GM19467 (cell line): ENCODE measurements at regions not wholly inside any gene's neighbourhood (a gene's known extent, or its start where the extent isn't known, plus 50 kb on each side); places are given as distances from the start of the nearest gene placed in this dataset.
"Not testable (repeated sequence)": the region's sequence is repeated elsewhere in the genome, so short reads cannot be mapped to it uniquely, and the experiment has no call there.

Source experiments
- ATAC-seq: cut with Tn5 transposase; IDR thresholded peaks from one replicate; pipeline ENCODE4 v1.9.1; 2021; ENCODE audit warnings: mild to moderate bottlenecking, moderate library complexity; ENCODE audit not compliant: unreplicated experiment

DNA sequence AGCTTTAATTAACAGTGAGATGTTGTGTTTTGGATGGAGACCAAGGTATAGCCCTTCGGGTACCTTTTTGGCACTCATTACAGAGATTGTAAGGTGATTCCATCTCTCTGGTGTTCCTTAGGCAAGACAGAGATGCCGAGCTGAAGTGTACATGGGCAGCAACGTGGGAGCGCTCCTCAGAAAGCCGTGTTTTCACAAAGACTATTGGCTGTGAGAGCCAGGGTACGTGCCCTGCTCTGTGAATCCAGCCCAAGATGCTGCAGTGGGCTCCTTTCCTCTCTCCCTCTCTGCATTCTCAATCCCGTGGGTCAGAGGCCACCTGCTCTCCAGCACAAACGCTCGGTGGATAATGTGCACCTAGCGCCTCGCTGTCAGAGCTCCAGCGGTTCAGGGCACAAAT lies 203.0 kb upstream of the EPHA4 start:
- ATAC-seq, result no peak

DNA sequence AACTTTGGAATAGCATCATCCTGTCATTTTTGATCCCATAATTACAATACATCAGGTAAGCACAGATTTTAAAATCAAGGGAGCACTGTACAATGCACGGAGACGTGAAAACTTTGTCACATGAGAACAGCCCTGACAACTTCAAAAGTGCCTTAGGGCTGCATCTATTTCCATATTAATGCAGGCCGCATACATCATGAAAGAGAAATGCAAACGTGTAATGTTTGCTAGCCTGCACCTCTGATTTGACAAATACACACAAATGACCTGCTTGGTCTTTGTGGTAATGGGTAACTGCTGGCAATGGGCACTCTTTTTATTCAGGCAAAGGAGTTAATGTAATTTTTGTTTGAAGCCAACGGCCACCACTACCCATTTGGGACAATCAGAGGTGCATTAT lies 202.0 kb upstream of the EPHA4 start:
- no peak for ATAC-seq

DNA sequence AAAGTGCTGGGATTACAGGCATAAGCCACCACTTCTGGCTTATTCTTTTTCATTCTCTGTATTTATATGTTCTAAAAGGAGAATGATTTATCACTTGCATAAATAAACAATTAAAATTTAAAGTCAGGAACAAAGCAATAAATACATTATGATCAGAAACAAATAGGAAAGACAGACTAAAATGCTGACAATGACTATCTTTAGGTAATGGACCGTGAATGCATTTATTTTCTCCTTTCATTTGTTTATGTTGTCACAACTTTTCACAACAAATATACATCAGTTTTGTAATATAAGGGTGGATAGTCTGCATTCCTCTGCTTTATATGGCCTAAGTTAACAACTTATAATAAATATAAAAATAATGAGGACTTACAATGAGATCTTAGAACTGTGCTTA lies 199.2 kb upstream of the EPHA4 start:
- no peak for ATAC-seq

DNA sequence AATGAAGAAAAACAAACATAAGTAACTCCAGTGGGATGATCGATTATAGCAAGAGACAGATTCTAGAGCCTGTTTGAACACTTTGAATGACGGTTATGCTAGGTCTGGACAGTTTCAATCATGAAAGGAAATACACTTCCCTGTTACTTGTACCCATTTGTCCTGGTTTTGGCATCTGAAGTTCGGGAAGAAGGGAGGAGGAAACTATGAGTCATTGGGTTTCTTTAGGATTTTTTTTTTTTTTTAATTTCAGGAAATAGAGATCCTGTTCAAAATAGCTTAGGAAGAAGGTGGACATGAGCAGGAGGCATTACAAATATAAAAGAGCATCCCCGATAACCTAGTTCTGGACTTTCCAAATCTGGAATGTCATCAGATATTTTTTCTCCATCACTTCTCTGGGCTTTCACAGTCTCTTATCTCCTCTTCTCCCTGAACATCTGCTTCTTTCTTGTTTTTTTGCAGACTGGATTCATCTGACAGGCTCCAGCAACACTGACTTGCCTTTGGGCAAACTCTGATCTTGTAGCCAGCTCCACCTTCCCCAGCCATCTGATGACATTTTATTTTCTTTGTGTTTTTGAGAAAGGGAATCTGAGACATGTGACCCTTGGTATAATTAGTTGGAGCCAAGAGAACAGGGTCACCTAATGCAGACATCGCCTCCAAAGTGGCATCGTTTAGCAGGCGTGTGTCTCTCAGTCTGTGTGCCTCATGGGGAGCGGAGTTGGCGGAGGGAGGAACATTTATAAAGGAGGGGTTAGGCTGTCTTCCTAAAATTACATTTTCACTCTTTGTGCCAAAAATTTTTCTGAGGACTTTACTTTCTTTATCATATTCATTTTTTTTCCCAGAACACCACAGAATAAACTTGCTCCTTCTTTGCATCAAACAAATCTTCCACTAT lies 195.3 kb upstream of the EPHA4 start:
- no peak for ATAC-seq

DNA sequence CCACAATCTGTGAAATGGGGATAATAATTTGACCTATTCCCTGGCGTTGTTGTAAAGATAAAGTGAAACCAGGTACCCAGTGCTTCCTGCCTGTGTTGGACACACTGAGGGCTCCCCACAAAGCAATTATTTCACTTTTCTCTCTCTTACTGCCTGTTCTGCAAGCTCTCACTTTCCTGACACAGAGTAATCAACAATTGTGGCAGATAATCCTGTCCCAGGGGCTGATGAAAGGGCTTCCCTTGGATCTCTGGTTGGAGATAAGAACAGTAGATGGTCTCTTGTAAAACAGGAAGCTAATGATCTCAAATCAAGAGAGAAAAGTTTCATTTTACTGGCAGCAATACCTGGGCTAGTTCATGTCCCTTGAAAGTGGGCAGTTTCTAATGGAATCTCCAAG lies 190.4 kb upstream of the EPHA4 start:
- no peak for ATAC-seq

DNA sequence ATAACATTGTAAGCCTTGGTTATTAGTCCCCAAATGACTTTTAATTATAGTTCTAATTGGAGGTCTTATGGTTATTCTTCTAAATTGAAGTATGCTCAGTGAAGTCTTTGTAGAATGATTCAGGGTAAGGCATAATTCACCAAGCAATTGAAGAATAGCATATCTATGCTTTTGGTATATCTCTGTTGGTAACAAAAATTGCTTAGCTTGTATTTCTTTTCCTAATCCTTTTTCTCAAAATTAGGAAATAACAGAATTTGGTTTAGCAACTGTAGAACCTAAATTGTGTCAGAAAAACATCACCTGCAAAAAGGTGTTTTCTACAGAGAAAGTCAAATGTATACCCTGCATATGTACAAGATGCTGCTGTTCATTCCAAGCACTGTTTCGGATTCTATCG lies 189.2 kb upstream of the EPHA4 start:
- ATAC-seq, result no peak

- no peak for ATAC-seq
Observed at GRCh38 chr2:221758076-221758475, 186.0 kb upstream of the EPHA4 start.

GRCh38 chr2:221753401-221753800 lies 181.3 kb upstream of the EPHA4 start:
- no peak for ATAC-seq

DNA sequence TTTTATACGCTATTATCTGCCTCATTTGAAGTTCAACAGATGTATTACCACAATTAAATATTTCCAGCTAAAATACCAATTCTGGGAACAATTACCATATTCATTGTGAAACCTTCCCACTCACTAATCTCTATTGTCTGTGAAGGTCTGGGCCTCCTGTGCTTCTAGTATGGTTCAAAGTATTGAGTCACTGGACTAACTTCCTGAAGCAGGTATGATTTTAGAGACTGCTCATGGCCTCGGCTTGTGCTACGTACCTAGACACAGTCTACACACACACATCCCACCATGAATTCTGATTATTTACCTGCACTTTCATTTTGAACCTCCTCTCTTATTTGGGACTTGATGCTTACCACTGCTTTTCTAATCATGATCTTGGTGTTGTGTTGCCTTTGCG lies 180.7 kb upstream of the EPHA4 start:
- no peak for ATAC-seq

- ATAC-seq, result no peak
Observed at GRCh38 chr2:221750316-221750715, 178.2 kb upstream of the EPHA4 start.

DNA sequence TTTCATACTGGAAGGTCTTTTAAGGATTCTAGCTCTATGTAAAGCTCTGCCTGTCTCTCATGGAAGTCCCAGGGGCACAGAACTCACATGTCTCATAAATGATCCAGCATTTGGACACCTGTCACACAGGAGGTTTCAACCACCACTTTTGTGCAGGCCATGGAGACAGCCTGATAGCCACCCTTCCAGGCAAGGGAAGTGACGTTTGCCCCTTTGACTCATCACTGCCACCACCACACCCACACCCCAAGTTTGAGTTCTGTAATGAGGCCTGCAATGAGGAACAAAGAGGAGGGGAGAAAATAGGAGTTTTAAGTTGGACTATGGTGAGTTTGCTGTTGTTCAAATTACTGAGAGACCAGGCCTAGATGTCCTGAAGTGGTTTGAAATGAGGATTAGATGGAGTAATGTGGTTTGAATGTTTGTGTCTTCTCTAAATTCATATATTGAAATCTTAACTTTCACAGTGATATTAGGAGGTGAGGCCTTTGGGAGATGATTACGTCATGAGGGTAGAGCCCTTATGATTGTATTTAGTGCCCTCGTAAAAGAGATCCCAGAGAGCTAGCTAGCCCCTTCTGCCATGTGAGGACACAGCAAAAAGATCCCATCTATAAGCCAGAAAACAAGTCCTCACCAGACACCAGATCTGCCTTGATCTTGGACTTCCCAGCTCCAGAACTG lies 175.3 kb upstream of the EPHA4 start:
- ATAC-seq, result peak; percentile 75

DNA sequence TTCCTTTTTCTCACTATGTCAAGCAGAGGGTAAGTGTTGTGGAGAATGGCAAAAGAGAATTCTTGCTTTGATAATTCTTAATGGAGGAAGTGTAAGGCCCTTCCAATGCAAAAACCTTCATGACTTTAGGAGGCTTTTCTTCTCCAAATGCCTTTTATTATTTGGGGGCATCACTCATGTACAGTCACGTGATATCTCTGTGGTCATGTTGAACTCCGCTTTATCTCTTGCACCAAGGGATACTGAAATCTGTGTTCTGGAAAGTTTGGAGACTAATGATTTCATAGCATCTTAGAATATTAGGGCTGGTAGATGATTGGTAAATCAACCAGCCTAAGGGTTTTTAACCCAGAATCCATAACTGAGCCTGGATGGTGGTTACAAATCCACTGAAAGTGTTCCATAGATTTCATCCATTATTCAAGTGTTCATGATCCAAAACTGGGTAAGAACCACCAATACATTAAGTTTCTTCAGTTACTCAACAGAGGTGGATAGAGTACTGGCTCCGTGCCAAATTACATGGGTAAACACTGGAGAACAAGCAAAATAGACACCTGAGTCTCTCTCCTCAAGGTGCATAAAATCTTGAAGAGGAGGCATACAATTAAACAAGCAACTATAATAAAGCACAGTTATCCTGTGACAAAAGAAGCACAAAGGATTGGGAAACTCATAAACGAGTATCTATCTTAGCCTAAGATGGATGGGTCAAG lies 169.6 kb upstream of the EPHA4 start:
- no peak for ATAC-seq

GRCh38 chr2:221731432-221732145 lies 159.5 kb upstream of the EPHA4 start:
- ATAC-seq, result peak; percentile 87

- ATAC-seq, result no peak
Observed at GRCh38 chr2:221726894-221727513, 154.9 kb upstream of the EPHA4 start.

DNA sequence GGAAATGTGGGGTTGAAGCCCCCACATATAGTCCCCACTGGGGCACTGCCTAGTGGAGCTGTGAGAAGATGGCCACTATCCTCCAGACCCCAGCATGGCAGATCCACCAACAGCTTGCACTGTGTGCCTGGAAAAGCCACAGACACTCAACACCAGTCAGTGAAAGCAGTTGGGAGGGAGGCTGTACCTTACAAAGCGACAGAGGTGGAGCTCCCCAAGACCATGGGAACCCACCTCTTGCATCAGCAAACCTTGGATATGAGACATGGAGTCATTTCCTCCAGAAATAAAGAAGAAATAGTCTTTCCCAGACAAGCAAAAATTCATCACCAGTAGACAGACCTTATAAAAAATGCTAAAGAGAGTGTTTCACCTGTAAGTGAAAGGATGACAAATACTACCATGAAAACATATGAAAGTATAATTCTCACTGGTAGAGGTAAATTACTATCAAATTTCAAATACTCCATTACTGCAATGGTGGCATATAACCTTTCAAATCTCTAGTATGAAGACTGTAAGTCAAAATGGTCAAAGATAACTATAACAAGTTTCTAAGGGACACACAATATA lies 152.6 kb upstream of the EPHA4 start:
- ATAC-seq, result no peak

- ATAC-seq, result not testable (repeated sequence)
Observed at GRCh38 chr2:221724117-221724516, 152.0 kb upstream of the EPHA4 start.

GRCh38 chr2:221716426-221717303 lies 144.6 kb upstream of the EPHA4 start:
- ATAC-seq, result no peak

DNA sequence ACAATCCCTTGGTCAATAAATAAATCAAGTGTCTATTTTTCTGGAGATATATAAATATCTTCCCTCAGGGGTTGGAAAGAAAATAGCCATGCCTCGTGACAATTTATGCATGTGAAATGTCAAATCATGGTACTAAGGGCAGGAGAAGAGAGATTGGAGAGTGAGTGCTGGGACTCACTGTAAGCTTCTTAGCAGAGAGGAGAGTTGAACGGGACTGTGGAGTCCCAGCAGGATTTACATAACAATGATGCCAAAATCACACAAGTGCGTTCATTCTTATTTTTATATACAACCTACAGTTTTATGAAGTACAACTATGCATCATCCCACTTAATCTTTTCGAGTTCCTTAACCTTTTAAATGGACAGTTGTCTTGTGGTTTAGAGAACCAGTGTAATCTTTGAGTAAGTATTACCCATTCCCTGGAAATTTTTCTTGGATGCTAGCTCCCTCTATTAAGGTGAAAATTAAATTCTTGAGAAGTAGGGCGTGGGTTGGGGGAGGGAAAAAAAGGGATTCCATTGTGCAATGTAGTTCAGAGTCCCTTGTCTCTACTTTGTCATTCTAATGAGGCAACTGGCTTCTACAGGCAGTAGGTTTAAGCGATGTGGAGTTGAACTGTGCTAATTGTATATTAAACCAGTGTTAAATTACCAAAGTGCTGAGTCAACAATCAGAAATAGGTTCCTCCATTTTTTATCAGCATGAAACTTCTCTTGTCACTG lies 143.6 kb upstream of the EPHA4 start:
- no peak for ATAC-seq

DNA sequence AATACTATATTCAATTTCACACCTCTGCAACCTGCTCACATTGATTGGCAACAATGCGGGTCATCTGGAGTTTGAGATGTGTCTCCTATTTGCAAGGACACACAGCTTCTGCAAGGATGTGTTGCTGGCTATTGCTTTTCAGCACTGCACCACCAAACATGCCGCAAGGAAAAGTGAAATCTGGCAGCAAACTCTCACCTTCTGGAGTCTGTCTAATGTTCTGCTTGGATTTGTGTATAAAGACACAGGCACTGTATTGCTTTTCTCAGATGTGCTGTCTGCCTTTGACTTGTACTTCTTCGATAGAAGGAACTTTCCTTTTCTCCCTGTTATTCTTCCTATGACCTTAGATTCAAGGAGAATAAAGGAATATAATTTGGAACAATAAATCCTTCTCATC lies 138.6 kb upstream of the EPHA4 start:
- no peak for ATAC-seq
